H1 (cell line): ENCODE measurements at regions not wholly inside any gene's neighbourhood (a gene's known extent, or its start where the extent isn't known, plus 50 kb on each side); places are given as distances from the start of the nearest gene placed in this dataset.

Experiments
- CTCF ChIA-PET: fragments of 300-600 bp; sonication (Branson Sonifier 250); formaldehyde crosslinking; loops from one replicate; lab custom pipeline; 2021; ENCODE audit not compliant: partially characterized antibody; lab: Charles Lee
- POLR2A ChIA-PET: fragments of 300-600 bp; sonication (Branson Sonifier 250); formaldehyde crosslinking; loops from one replicate; lab custom pipeline; 2021; ENCODE audit warnings: inconsistent platforms; ENCODE audit not compliant: partially characterized antibody; lab: Charles Lee
- DNase-seq, 2 experiments: peaks; one replicate each; pipeline versions ENCODE4 v3.0.0 to v3.0.0-alpha.2; 2010 to 2022; ENCODE audit warnings: low spot score in 2 of 2, low read depth in 1 of 2, mixed read lengths in 1 of 2
- FAIRE-seq: peaks from 2 replicates; lab custom pipeline; 2011; peaks lifted over from hg19 to GRCh38; lab: Jason Lieb, UNC
- H2AFZ ChIP-seq: 2 replicates; pipeline ENCODE4 v1.8.1; 2012; ENCODE audit warnings: low read length, inconsistent platforms
- H2AK5ac ChIP-seq: 2 replicates; pipeline ENCODE4 v1.6.1; 2013; ENCODE audit warnings: low read depth, low read length
- H2BK120ac ChIP-seq: replicated peaks from 2 replicates; pipeline ENCODE3; 2013; ENCODE audit warnings: low read depth, low read length, inconsistent platforms
- H2BK12ac ChIP-seq: 2 replicates; pipeline ENCODE4 v1.6.1; 2013; ENCODE audit warnings: low read depth, low read length
- H2BK15ac ChIP-seq: 2 replicates; pipeline ENCODE4 v1.6.1; 2013; ENCODE audit warnings: low read length
- H2BK20ac ChIP-seq: 2 replicates; pipeline ENCODE4 v1.6.1; 2013; ENCODE audit warnings: low read length
- H2BK5ac ChIP-seq: 2 replicates; pipeline ENCODE4 v1.6.1; 2013; ENCODE audit warnings: low read depth, low read length
- H3K14ac ChIP-seq: 2 replicates; pipeline ENCODE4 v1.6.1; 2013; ENCODE audit warnings: inconsistent platforms; ENCODE audit not compliant: insufficient read length
- H3K18ac ChIP-seq: 2 replicates; pipeline ENCODE4 v1.6.1; 2013; ENCODE audit warnings: low read length; ENCODE audit errors: extremely low read depth
- H3K23ac ChIP-seq: 2 replicates; pipeline ENCODE4 v1.6.1; 2013; ENCODE audit warnings: inconsistent platforms; ENCODE audit not compliant: insufficient read length
- H3K23me2 ChIP-seq: 2 replicates; pipeline ENCODE4 v1.6.1; 2013; ENCODE audit warnings: low read depth, low read length
- H3K27ac ChIP-seq: 2 replicates; pipeline ENCODE4 v1.6.1; 2011; ENCODE audit warnings: low read depth, low read length, inconsistent platforms
- H3K27me3 ChIP-seq, 4 experiments: replicated peaks in 1 of 4; 1 replicate in 1 of 4; 2 replicates in 3 of 4; pipeline versions ENCODE4 v1.6.1 to v1.8.1; 2011 to 2013; ENCODE audit warnings: low read length in 3 of 4, mild to moderate bottlenecking in 3 of 4, inconsistent platforms in 2 of 4, mixed read lengths in 2 of 4, moderate library complexity in 1 of 4; ENCODE audit not compliant: control insufficient read depth in 3 of 4, insufficient read depth in 3 of 4; ENCODE audit errors: extremely low read depth in 1 of 4
- H3K36me3 ChIP-seq, 4 experiments: 2 replicates each; pipeline versions ENCODE4 v1.6.1 to v1.8.1; 2011 to 2013; ENCODE audit warnings: mild to moderate bottlenecking in 4 of 4, low read length in 3 of 4, moderate library complexity in 2 of 4, control low read depth in 1 of 4, inconsistent platforms in 1 of 4; ENCODE audit not compliant: insufficient read depth in 4 of 4, control insufficient read depth in 2 of 4
- H3K4ac ChIP-seq: replicated peaks from 2 replicates; pipeline ENCODE3; 2013; ENCODE audit warnings: low read length, low read depth, mixed read lengths, inconsistent platforms; ENCODE audit not compliant: insufficient read length
- H3K4me1 ChIP-seq, 4 experiments: replicated peaks in 1 of 4; 1 replicate in 1 of 4; 2 replicates in 3 of 4; pipeline versions ENCODE4 v1.6.1 to v1.8.1; 2011 to 2013; ENCODE audit warnings: low read length in 3 of 4, inconsistent platforms in 2 of 4, mixed read lengths in 1 of 4; ENCODE audit not compliant: insufficient read depth in 4 of 4, control insufficient read depth in 3 of 4
- H3K4me2 ChIP-seq, 2 experiments: 2 replicates each; pipeline versions ENCODE4 v1.6.1 to v1.8.1; 2011 to 2013; ENCODE audit warnings: low read depth in 2 of 2, low read length in 2 of 2, control low read depth in 1 of 2, inconsistent platforms in 1 of 2, mild to moderate bottlenecking in 1 of 2; ENCODE audit not compliant: insufficient read depth in 1 of 2
- H3K4me3 ChIP-seq, 4 experiments: fragments of 200-600, 300-600 bp in 1 of 4; sonication (generic), shearing (Covaris generic), sonication (Bioruptor Twin) in 1 of 4; 2 replicates each; pipeline versions ENCODE4 v1.5.1 to v1.8.1; 2011 to 2016; ENCODE audit warnings: low read length in 4 of 4, low read depth in 3 of 4, control low read depth in 2 of 4, inconsistent platforms in 2 of 4, mild to moderate bottlenecking in 2 of 4, mixed read lengths in 1 of 4, moderate library complexity in 1 of 4; ENCODE audit not compliant: insufficient read depth in 2 of 4; ENCODE audit errors: extremely low read depth in 1 of 4
- H3K56ac ChIP-seq: replicated peaks from 2 replicates; pipeline ENCODE3; 2013; ENCODE audit warnings: low read depth, mild to moderate bottlenecking, mixed read lengths, low read length, inconsistent platforms; ENCODE audit not compliant: insufficient read length
- H3K79me1 ChIP-seq: 2 replicates; pipeline ENCODE4 v1.6.1; 2013; ENCODE audit warnings: low read depth, low read length, control low read depth
- H3K79me2 ChIP-seq, 2 experiments: 2 replicates each; pipeline versions ENCODE4 v1.6.1 to v1.8.1; 2012 to 2013; ENCODE audit warnings: low read length in 2 of 2, mild to moderate bottlenecking in 2 of 2, inconsistent platforms in 1 of 2; ENCODE audit not compliant: insufficient read depth in 2 of 2, control insufficient read depth in 1 of 2
- H3K9ac ChIP-seq, 4 experiments: replicated peaks in 1 of 4; 1 replicate in 1 of 4; 2 replicates in 3 of 4; pipeline versions ENCODE4 v1.6.1 to v1.8.1; 2011 to 2013; ENCODE audit warnings: low read depth in 3 of 4, low read length in 3 of 4, control low read depth in 2 of 4, mild to moderate bottlenecking in 2 of 4, moderate library complexity in 2 of 4, inconsistent platforms in 1 of 4; ENCODE audit errors: extremely low read depth in 1 of 4
- H3K9me3 ChIP-seq, 2 experiments: 2 replicates each; pipeline versions ENCODE4 v1.6.1 to v1.8.1; 2012 to 2013; ENCODE audit warnings: mild to moderate bottlenecking in 2 of 2, moderate library complexity in 2 of 2, control low read depth in 1 of 2, inconsistent platforms in 1 of 2, low read depth in 1 of 2, low read length in 1 of 2, mixed read lengths in 1 of 2; ENCODE audit not compliant: insufficient read depth in 2 of 2
- H4K20me1 ChIP-seq, 2 experiments: replicated peaks in 1 of 2; 2 replicates each; pipeline versions ENCODE3 to v1.8.1; 2011 to 2013; ENCODE audit warnings: inconsistent platforms in 2 of 2, low read length in 2 of 2, mild to moderate bottlenecking in 1 of 2; ENCODE audit not compliant: insufficient read depth in 2 of 2, control insufficient read depth in 1 of 2
- H4K5ac ChIP-seq: 2 replicates; pipeline ENCODE4 v1.6.1; 2013; ENCODE audit warnings: low read length, low read depth, mixed read lengths, inconsistent platforms; ENCODE audit not compliant: insufficient read length
- H4K8ac ChIP-seq: 2 replicates; pipeline ENCODE4 v1.8.0; 2013; ENCODE audit warnings: mild to moderate bottlenecking, moderate library complexity, low read length, inconsistent platforms; ENCODE audit not compliant: insufficient read depth; ENCODE audit errors: extremely low read depth
- H4K91ac ChIP-seq: replicated peaks from 2 replicates; pipeline ENCODE3; 2013; ENCODE audit warnings: low read length, mixed read lengths, inconsistent platforms; ENCODE audit not compliant: insufficient read length
- ASH2L ChIP-seq: fragments of 200-600, 300-600 bp; sonication (generic); IDR thresholded peaks from one replicate; pipeline ENCODE4 v1.7.1; 2017; ENCODE audit warnings: low read length
- ATF3 ChIP-seq: IDR thresholded peaks from 2 replicates; pipeline ENCODE4 v1.6.1; 2011; ENCODE audit warnings: low read depth, mild to moderate bottlenecking, low read length; ENCODE audit not compliant: insufficient read depth
- BACH1 ChIP-seq: IDR thresholded peaks from 2 replicates; pipeline ENCODE4 v1.6.1; 2012; ENCODE audit warnings: low read length, improper control_type of control experiment
- CBX8 ChIP-seq: fragments of 300-800, 300-1000 bp; sonication (generic); IDR thresholded peaks from 2 replicates; pipeline ENCODE4 v1.7.1; 2016; ENCODE audit warnings: low read depth, low read length, borderline replicate concordance
- CHD2 ChIP-seq: IDR thresholded peaks from 2 replicates; pipeline ENCODE4 v1.6.1; 2012; ENCODE audit warnings: low read length, improper control_type of control experiment
- EZH2 ChIP-seq: fragments of 200-600 bp; sonication (generic); IDR thresholded peaks from 2 replicates; pipeline ENCODE4 v1.7.1; 2012; ENCODE audit warnings: low read depth, mild to moderate bottlenecking, moderate library complexity, low read length, inconsistent platforms; ENCODE audit not compliant: severe bottlenecking
- KDM5A ChIP-seq: fragments of 200-600 bp; IDR thresholded peaks from 2 replicates; pipeline ENCODE4 v1.7.1; 2012; ENCODE audit warnings: mild to moderate bottlenecking, low read length, inconsistent platforms, mixed read lengths
- RXRA ChIP-seq: IDR thresholded peaks from 2 replicates; pipeline ENCODE4 v1.6.1; 2011; ENCODE audit warnings: low read depth, mild to moderate bottlenecking, low read length, moderate library complexity; ENCODE audit not compliant: insufficient read depth
- YY1 ChIP-seq: IDR thresholded peaks from 2 replicates; pipeline ENCODE4 v1.6.1; 2011; ENCODE audit warnings: low read depth, mild to moderate bottlenecking, low read length
- WGBS, 2 experiments: shearing (Covaris generic) in 1 of 2; methylation state at CpG; one replicate each; pipeline versions ENCODE4 v1.1.6 to v1.1.7; 2013 to 2015; ENCODE audit warnings: low lambda C conversion rate in 2 of 2, mixed read lengths in 2 of 2, inconsistent platforms in 1 of 2, low coverage in 1 of 2, missing lambda C conversion rate in 1 of 2; ENCODE audit not compliant: insufficient replicate concordance in 2 of 2, insufficient coverage in 1 of 2, insufficient read length in 1 of 2; ENCODE audit errors: extremely low coverage in 1 of 2, missing lambda C conversion rate in 1 of 2; 5-methylcytosine and 5-hydroxymethylcytosine counted together

- no peak overlapping the region for H2BK15ac ChIP-seq
- no peak for TF ChIP-seq EZH2
- no peak for TF ChIP-seq CHD2
- no peak for TF ChIP-seq ATF3
- no peak for TF ChIP-seq YY1
- no peak for TF ChIP-seq KDM5A
- no peak for TF ChIP-seq BACH1
- no peak for TF ChIP-seq CBX8
- TF ChIP-seq ASH2L = no peak
- no peak for TF ChIP-seq RXRA
- no peaks in the 10 kb centered on the region for H3K23me2 ChIP-seq
- no peak overlapping the region for H4K91ac ChIP-seq
- H3K9me3 ChIP-seq = no peaks in the 10 kb centered on the region
- FAIRE-seq (no peak), DNase-seq (no peak)
- H3K56ac ChIP-seq = no peak overlapping the region
- ChIA-PET POLR2A (no interaction called here), CTCF (interaction anchor here (0.5 to 1.4 kb wide), 3 partner anchors 130 to 390 kb away, joined by 3 to 4 read pairs (median 3); no protein-coding TSS in a partner anchor)
- no peaks in the 10 kb centered on the region for H3K79me1 ChIP-seq
- no peaks in the 10 kb centered on the region for H3K79me2 ChIP-seq
- H4K20me1 ChIP-seq = no peaks in the 10 kb centered on the region
- H3K9ac ChIP-seq = no peak overlapping the region
- no peak overlapping the region for H2AFZ ChIP-seq
- no peaks in the 10 kb centered on the region for H3K36me3 ChIP-seq
- no peak overlapping the region for H2BK5ac ChIP-seq
- no peak overlapping the region for H2BK120ac ChIP-seq
- no peak overlapping the region for H3K23ac ChIP-seq
- no peak overlapping the region for H2BK20ac ChIP-seq
- H3K18ac ChIP-seq = no peak overlapping the region
- H4K8ac ChIP-seq = no peak overlapping the region
- H3K27ac ChIP-seq = no peak overlapping the region
- H4K5ac ChIP-seq = no peak overlapping the region
- H3K4me2 ChIP-seq = no peak overlapping the region
- no peak overlapping the region for H3K4me3 ChIP-seq
- peaks cover 0 to 11% (median 7%) of the 10 kb centered on the region in 4 experiments; a peak in 5 of 7 replicates for H3K4me1 ChIP-seq
- no peak overlapping the region for H2AK5ac ChIP-seq
- no peaks in the 10 kb centered on the region for H3K27me3 ChIP-seq
- no peak overlapping the region for H3K14ac ChIP-seq
- H2BK12ac ChIP-seq = no peak overlapping the region
- 72% methylated on average over 5 of the region's 5 CpGs; no CpG with 5 or more reads in 1 of the 2 experiments for WGBS, 2 experiments
- no peak overlapping the region for H3K4ac ChIP-seq
These were observed 161.8 kb upstream of the IQSEC1 start for GRCh38 chr3:13235079-13235478.
